ENCODE measurements at regions not wholly inside any gene's neighbourhood (a gene's known extent, or its start where the extent isn't known, plus 50 kb on each side); places are given as distances from the start of the nearest gene placed in this dataset.

GRCh38 chr10:44030738-44031137, 354.2 kb downstream of the CXCL12 start:
- TF ChIP-seq POLR2AphosphoS5 (IDR thresholded peaks at IDR 0.05): no peak
- TF ChIP-seq CTCF (IDR thresholded peaks at IDR 0.05): no peak
- TF ChIP-seq EP300 (IDR thresholded peaks at IDR 0.05): no peak
- TF ChIP-seq POLR2A (IDR thresholded peaks at IDR 0.05): no peak
- Histone ChIP-seq H3K27ac (no peak overlapping the region), H3K36me3 (no peaks in the 10 kb centered on the region), H3K9me3 (no peaks in the 10 kb centered on the region), H3K4me1 (no peaks in the 10 kb centered on the region), H3K4me3 (no peak overlapping the region), H3K27me3 (no peaks in the 10 kb centered on the region)
- no peak for ATAC-seq (ENCODE audit: low FRiP score in 2 of 2)
- WGBS, 2 donors: 38 to 46% methylated on average over 2 of the region's 2 CpGs
- no peak for DNase-seq

- Histone ChIP-seq H3K27ac (no peak overlapping the region), H3K9me3 (no peaks in the 10 kb centered on the region), H3K4me3 (no peak overlapping the region), H3K27me3 (no peaks in the 10 kb centered on the region), H3K36me3 (no peaks in the 10 kb centered on the region), H3K4me1 (no peaks in the 10 kb centered on the region)
- TF ChIP-seq POLR2AphosphoS5 (IDR thresholded peaks at IDR 0.05) (no peak), POLR2A (IDR thresholded peaks at IDR 0.05) (no peak), CTCF (IDR thresholded peaks at IDR 0.05) (no peak), EP300 (IDR thresholded peaks at IDR 0.05) (no peak)
- WGBS, 2 donors: 24 to 60% methylated on average over 4 of the region's 4 CpGs
- DNase-seq (no peak), ATAC-seq (ENCODE audit: low FRiP score in 2 of 2) (no peak)
Measured at GRCh38 chr10:44030132-44030531, 354.8 kb downstream of the CXCL12 start.

GRCh38 chr10:44028384-44029137, 356.3 kb downstream of the CXCL12 start:
- WGBS, 2 donors: 92 to 93% methylated on average over 11 of the region's 11 CpGs
- DNase-seq: peak in 1 of 2 donors; percentile 62
- ATAC-seq (ENCODE audit: low FRiP score in 2 of 2): no peak

GRCh38 chr10:44024356-44025116, 360.4 kb downstream of the CXCL12 start:
- no peak for ATAC-seq (ENCODE audit: low FRiP score in 2 of 2)
- DNase-seq: no peak
- H3K36me3 ChIP-seq: no peaks in the 10 kb centered on the region
- H3K4me1 ChIP-seq: peaks cover 0 to 10% (median 0%) of the 10 kb centered on the region in 4 donors
- no peak overlapping the region for H3K27ac ChIP-seq
- peaks cover 0 to 3% (median 0%) of the 10 kb centered on the region in 4 donors for H3K9me3 ChIP-seq
- H3K27me3 ChIP-seq: no peaks in the 10 kb centered on the region
- 85 to 97% methylated on average over 5 to 6 of the region's 6 CpGs for WGBS, 2 donors
- TF ChIP-seq POLR2AphosphoS5 (IDR thresholded peaks at IDR 0.05) (no peak), POLR2A (IDR thresholded peaks at IDR 0.05) (no peak), CTCF (IDR thresholded peaks at IDR 0.05) (no peak), EP300 (IDR thresholded peaks at IDR 0.05) (no peak)
- no peak overlapping the region for H3K4me3 ChIP-seq

More at GRCh38 chr10:44028384-44029137, 356.3 kb downstream of the CXCL12 start:
- H3K36me3 ChIP-seq: no peaks in the 10 kb centered on the region
- H3K4me1 ChIP-seq: no peaks in the 10 kb centered on the region
- TF ChIP-seq POLR2AphosphoS5 (IDR thresholded peaks at IDR 0.05) (no peak), EP300 (IDR thresholded peaks at IDR 0.05) (no peak), CTCF (IDR thresholded peaks at IDR 0.05) (no peak), POLR2A (IDR thresholded peaks at IDR 0.05) (no peak)
- peaks cover 0 to 3% (median 0%) of the 10 kb centered on the region in 4 donors for H3K9me3 ChIP-seq
- no peak overlapping the region for H3K4me3 ChIP-seq
- H3K27ac ChIP-seq: no peak overlapping the region
- H3K27me3 ChIP-seq: no peaks in the 10 kb centered on the region
